WTC11 (cell line): ENCODE measurements at regions not wholly inside any gene's neighbourhood (a gene's known extent, or its start where the extent isn't known, plus 50 kb on each side); places are given as distances from the start of the nearest gene placed in this dataset.

ENCODE experiments used
- GRHL2 ChIP-seq: fragments of 250-450 bp; sonication (Bioruptor Pico); IDR thresholded peaks from 2 replicates; pipeline ENCODE4 v1.8.0; 2022; ENCODE audit warnings: mild to moderate bottlenecking, moderate library complexity; ENCODE audit not compliant: insufficient replicate concordance, severe bottlenecking
- JUN ChIP-seq: sonication (generic); formaldehyde crosslinking; IDR thresholded peaks from 2 replicates; pipeline ENCODE4 v1.8.0; 2023; ENCODE audit warnings: mild to moderate bottlenecking, missing genetic modification reagents
- NR2C2 ChIP-seq: sonication (generic); formaldehyde crosslinking; IDR thresholded peaks from 2 replicates; pipeline ENCODE4 v1.8.0; 2022; ENCODE audit warnings: mild to moderate bottlenecking, missing genetic modification reagents
- TEAD4 ChIP-seq: sonication (generic); formaldehyde crosslinking; IDR thresholded peaks from 2 replicates; pipeline ENCODE4 v1.8.0; 2022; ENCODE audit warnings: mild to moderate bottlenecking, missing genetic modification reagents
- TF ChIP-seq, protein P1 (sequence below): sonication (generic); formaldehyde crosslinking; IDR thresholded peaks from 2 replicates; pipeline ENCODE4 v1.8.0; 2023; ENCODE audit warnings: missing genetic modification reagents
- TF ChIP-seq, protein P2 (sequence below): fragments of 200-600 bp; IDR thresholded peaks from 2 replicates; pipeline ENCODE4 v1.8.0; 2022; ENCODE audit warnings: antibody characterized with exemption
- TF ChIP-seq, protein P3 (sequence below): sonication (generic); formaldehyde crosslinking; IDR thresholded peaks from 2 replicates; pipeline ENCODE4 v1.8.0; 2022; ENCODE audit warnings: missing genetic modification reagents

DNA sequence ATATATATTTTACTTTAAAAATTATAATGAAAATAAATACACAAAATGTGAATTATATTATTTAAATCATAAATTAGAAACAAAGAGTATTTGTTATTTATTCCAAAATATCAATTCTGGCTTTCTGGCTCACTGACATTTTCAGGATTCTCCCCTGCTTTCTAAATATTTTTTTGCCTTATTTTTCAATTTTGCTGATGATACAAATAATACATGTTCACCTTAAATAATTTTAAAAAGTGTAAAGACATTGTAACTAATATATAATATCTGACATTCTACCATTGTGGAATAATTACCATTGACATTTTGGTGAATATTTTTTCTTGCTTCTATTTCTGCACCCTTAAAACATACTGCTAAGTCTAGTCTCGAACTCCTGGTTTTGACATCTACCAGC is 325.9 kb upstream of the CBLB start:
- no peak for TF ChIP-seq TEAD4 (CRISPR knock-in tag)
- TF ChIP-seq, protein P1, sequence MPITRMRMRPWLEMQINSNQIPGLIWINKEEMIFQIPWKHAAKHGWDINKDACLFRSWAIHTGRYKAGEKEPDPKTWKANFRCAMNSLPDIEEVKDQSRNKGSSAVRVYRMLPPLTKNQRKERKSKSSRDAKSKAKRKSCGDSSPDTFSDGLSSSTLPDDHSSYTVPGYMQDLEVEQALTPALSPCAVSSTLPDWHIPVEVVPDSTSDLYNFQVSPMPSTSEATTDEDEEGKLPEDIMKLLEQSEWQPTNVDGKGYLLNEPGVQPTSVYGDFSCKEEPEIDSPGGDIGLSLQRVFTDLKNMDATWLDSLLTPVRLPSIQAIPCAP (CRISPR knock-in tag) = no peak
- no peak for TF ChIP-seq GRHL2 (CRISPR knock-in tag)
- TF ChIP-seq JUN (CRISPR knock-in tag) = no peak
- TF ChIP-seq, protein P2, sequence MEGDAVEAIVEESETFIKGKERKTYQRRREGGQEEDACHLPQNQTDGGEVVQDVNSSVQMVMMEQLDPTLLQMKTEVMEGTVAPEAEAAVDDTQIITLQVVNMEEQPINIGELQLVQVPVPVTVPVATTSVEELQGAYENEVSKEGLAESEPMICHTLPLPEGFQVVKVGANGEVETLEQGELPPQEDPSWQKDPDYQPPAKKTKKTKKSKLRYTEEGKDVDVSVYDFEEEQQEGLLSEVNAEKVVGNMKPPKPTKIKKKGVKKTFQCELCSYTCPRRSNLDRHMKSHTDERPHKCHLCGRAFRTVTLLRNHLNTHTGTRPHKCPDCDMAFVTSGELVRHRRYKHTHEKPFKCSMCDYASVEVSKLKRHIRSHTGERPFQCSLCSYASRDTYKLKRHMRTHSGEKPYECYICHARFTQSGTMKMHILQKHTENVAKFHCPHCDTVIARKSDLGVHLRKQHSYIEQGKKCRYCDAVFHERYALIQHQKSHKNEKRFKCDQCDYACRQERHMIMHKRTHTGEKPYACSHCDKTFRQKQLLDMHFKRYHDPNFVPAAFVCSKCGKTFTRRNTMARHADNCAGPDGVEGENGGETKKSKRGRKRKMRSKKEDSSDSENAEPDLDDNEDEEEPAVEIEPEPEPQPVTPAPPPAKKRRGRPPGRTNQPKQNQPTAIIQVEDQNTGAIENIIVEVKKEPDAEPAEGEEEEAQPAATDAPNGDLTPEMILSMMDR = no peak
- no peak for TF ChIP-seq NR2C2 (CRISPR knock-in tag)
- TF ChIP-seq, protein P3, sequence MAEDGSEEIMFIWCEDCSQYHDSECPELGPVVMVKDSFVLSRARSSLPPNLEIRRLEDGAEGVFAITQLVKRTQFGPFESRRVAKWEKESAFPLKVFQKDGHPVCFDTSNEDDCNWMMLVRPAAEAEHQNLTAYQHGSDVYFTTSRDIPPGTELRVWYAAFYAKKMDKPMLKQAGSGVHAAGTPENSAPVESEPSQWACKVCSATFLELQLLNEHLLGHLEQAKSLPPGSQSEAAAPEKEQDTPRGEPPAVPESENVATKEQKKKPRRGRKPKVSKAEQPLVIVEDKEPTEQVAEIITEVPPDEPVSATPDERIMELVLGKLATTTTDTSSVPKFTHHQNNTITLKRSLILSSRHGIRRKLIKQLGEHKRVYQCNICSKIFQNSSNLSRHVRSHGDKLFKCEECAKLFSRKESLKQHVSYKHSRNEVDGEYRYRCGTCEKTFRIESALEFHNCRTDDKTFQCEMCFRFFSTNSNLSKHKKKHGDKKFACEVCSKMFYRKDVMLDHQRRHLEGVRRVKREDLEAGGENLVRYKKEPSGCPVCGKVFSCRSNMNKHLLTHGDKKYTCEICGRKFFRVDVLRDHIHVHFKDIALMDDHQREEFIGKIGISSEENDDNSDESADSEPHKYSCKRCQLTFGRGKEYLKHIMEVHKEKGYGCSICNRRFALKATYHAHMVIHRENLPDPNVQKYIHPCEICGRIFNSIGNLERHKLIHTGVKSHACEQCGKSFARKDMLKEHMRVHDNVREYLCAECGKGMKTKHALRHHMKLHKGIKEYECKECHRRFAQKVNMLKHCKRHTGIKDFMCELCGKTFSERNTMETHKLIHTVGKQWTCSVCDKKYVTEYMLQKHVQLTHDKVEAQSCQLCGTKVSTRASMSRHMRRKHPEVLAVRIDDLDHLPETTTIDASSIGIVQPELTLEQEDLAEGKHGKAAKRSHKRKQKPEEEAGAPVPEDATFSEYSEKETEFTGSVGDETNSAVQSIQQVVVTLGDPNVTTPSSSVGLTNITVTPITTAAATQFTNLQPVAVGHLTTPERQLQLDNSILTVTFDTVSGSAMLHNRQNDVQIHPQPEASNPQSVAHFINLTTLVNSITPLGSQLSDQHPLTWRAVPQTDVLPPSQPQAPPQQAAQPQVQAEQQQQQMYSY (CRISPR knock-in tag) = no peak
